IMR-90 (cell line): ENCODE measurements at regions not wholly inside any gene's neighbourhood (a gene's known extent, or its start where the extent isn't known, plus 50 kb on each side); places are given as distances from the start of the nearest gene placed in this dataset.

ENCODE experiments used
- ATAC-seq: fragments of 200-7000 bp; cut with Tn5 transposase; 2 replicates; pipeline ENCODE4 v1.9.1; 2020; ENCODE audit warnings: low read depth, mild to moderate bottlenecking, moderate library complexity
- BruUV-seq: library from RNA; stranded (reverse); fragments of 400-500 nt; replicated peaks from 2 replicates; lab custom pipeline; 2021; lab: Mats Ljungman, UMichigan
- CTCF ChIA-PET: fragments of 300-600 bp; formaldehyde crosslinking; extraction: SDS; loops from one replicate; lab custom pipeline; 2021; ENCODE audit warnings: antibody characterized with exemption; lab: Yijun Ruan, JAX
- POLR2A ChIA-PET: fragments of 300-600 bp; sonication (Branson Sonifier 250); formaldehyde crosslinking; loops from one replicate; lab custom pipeline; 2022; ENCODE audit warnings: antibody characterized with exemption; ENCODE audit not compliant: unreplicated experiment; lab: Charles Lee
- DNase-seq: peaks from one replicate; pipeline ENCODE4 v3.0.0; 2013
- H2AFZ ChIP-seq: replicated peaks from 2 replicates; pipeline ENCODE3; 2013; ENCODE audit warnings: low read length, mild to moderate bottlenecking; ENCODE audit not compliant: poor library complexity
- H2AK5ac ChIP-seq: 2 replicates; pipeline ENCODE4 v1.6.1; 2013; ENCODE audit warnings: low read depth, low read length, inconsistent platforms
- H2AK9ac ChIP-seq: replicated peaks from 2 replicates; pipeline ENCODE3; 2013; ENCODE audit warnings: mild to moderate bottlenecking, low read depth, low read length, moderate library complexity; ENCODE audit not compliant: poor library complexity
- H2BK120ac ChIP-seq: 2 replicates; pipeline ENCODE4 v1.6.1; 2013; ENCODE audit warnings: low read depth, low read length, inconsistent platforms
- H2BK15ac ChIP-seq: 3 replicates; pipeline ENCODE4 v1.6.1; 2013; ENCODE audit warnings: low read depth, low read length, inconsistent platforms
- H2BK20ac ChIP-seq: 2 replicates; pipeline ENCODE4 v1.6.1; 2013; ENCODE audit warnings: low read depth, mild to moderate bottlenecking, inconsistent platforms, low read length, moderate library complexity
- H2BK5ac ChIP-seq: 2 replicates; pipeline ENCODE4 v1.6.1; 2013; ENCODE audit warnings: mild to moderate bottlenecking, low read depth, low read length, inconsistent platforms; ENCODE audit not compliant: poor library complexity, severe bottlenecking
- H3K14ac ChIP-seq: replicated peaks from 2 replicates; pipeline ENCODE4 v1.6.1; 2013; ENCODE audit warnings: low read depth, low read length, inconsistent platforms
- H3K18ac ChIP-seq: 2 replicates; pipeline ENCODE4 v1.6.1; 2013; ENCODE audit warnings: low read depth, low read length, control low read depth
- H3K23ac ChIP-seq: 2 replicates; pipeline ENCODE4 v1.6.1; 2013; ENCODE audit warnings: low read depth, low read length, inconsistent platforms
- H3K27ac ChIP-seq: 2 replicates; pipeline ENCODE4 v1.5.1; 2013; ENCODE audit warnings: mild to moderate bottlenecking, control low read depth, low read length; ENCODE audit not compliant: insufficient read depth
- H3K27me3 ChIP-seq: 2 replicates; pipeline ENCODE4 v1.6.1; 2013; ENCODE audit warnings: low read length; ENCODE audit not compliant: control insufficient read depth, insufficient read depth
- H3K36me3 ChIP-seq: 2 replicates; pipeline ENCODE4 v1.6.1; 2013; ENCODE audit warnings: low read length, mixed read lengths; ENCODE audit not compliant: control insufficient read depth, insufficient read depth
- H3K4ac ChIP-seq: 2 replicates; pipeline ENCODE4 v1.6.1; 2013; ENCODE audit warnings: low read depth, low read length, inconsistent platforms
- H3K4me1 ChIP-seq: 2 replicates; pipeline ENCODE4 v1.6.1; 2013; ENCODE audit warnings: low read length, mixed read lengths; ENCODE audit not compliant: control insufficient read depth, insufficient read depth
- H3K4me2 ChIP-seq: 2 replicates; pipeline ENCODE4 v1.6.1; 2013; ENCODE audit warnings: low read depth, mild to moderate bottlenecking, control low read depth, low read length, moderate library complexity
- H3K4me3 ChIP-seq: 2 replicates; pipeline ENCODE4 v1.5.1; 2013; ENCODE audit warnings: low read depth, mild to moderate bottlenecking, control low read depth, low read length, moderate library complexity; ENCODE audit not compliant: insufficient read depth
- H3K56ac ChIP-seq: 2 replicates; pipeline ENCODE4 v1.6.1; 2013; ENCODE audit warnings: low read length, inconsistent platforms; ENCODE audit not compliant: insufficient read depth; ENCODE audit errors: extremely low read depth
- H3K79me1 ChIP-seq, 2 experiments: 2 replicates each; pipeline ENCODE4 v1.6.1; 2013; ENCODE audit warnings: low read length in 2 of 2, inconsistent platforms in 1 of 2, low read depth in 1 of 2
- H3K9ac ChIP-seq: 2 replicates; pipeline ENCODE4 v1.6.1; 2013; ENCODE audit warnings: low read depth, low read length, control low read depth
- H3K9me1 ChIP-seq: 2 replicates; pipeline ENCODE4 v1.6.1; 2013; ENCODE audit warnings: low read length, inconsistent platforms; ENCODE audit not compliant: insufficient read depth
- H3K9me3 ChIP-seq: 2 replicates; pipeline ENCODE4 v1.6.1; 2013; ENCODE audit warnings: low read length; ENCODE audit not compliant: control insufficient read depth, insufficient read depth
- H4K20me1 ChIP-seq: 2 replicates; pipeline ENCODE4 v1.6.1; 2013; ENCODE audit warnings: low read length, inconsistent platforms; ENCODE audit not compliant: insufficient read depth
- H4K5ac ChIP-seq: 2 replicates; pipeline ENCODE4 v1.6.1; 2013; ENCODE audit warnings: mild to moderate bottlenecking, low read depth, low read length, control low read depth
- H4K8ac ChIP-seq, 2 experiments: 2 replicates each; pipeline ENCODE4 v1.6.1; 2013; ENCODE audit warnings: low read depth in 2 of 2, low read length in 2 of 2, control low read depth in 1 of 2, inconsistent platforms in 1 of 2
- H4K91ac ChIP-seq: 2 replicates; pipeline ENCODE4 v1.6.1; 2013; ENCODE audit warnings: low read depth, low read length, inconsistent platforms; ENCODE audit not compliant: insufficient read depth
- BHLHE40 ChIP-seq: fragments of 150-350 bp; IDR thresholded peaks from 2 replicates; pipeline ENCODE4 v1.6.1; 2016; ENCODE audit warnings: mild to moderate bottlenecking, low read depth, low read length
- CEBPB ChIP-seq: IDR thresholded peaks from 2 replicates; pipeline ENCODE4 v1.6.1; 2012; ENCODE audit warnings: low read depth, low read length, improper control_type of control experiment
- CHD1 ChIP-seq: IDR thresholded peaks from 2 replicates; pipeline ENCODE4 v1.6.1; 2012; ENCODE audit warnings: low read depth, low read length, improper control_type of control experiment
- FOS ChIP-seq: fragments of 150-350 bp; IDR thresholded peaks from 2 replicates; pipeline ENCODE4 v1.6.1; 2016; ENCODE audit warnings: low read depth, low read length
- MAFK ChIP-seq: IDR thresholded peaks from 2 replicates; pipeline ENCODE4 v1.6.1; 2012; ENCODE audit warnings: low read depth, low read length, improper control_type of control experiment
- MAZ ChIP-seq: IDR thresholded peaks from 2 replicates; pipeline ENCODE4 v1.6.1; 2012; ENCODE audit warnings: low read depth, mild to moderate bottlenecking, low read length, improper control_type of control experiment, moderate library complexity, borderline replicate concordance
- MXI1 ChIP-seq: IDR thresholded peaks from 2 replicates; pipeline ENCODE4 v1.6.1; 2012; ENCODE audit warnings: low read depth, mild to moderate bottlenecking, low read length, moderate library complexity, borderline replicate concordance
- NFE2L2 ChIP-seq: fragments of 150-350 bp; IDR thresholded peaks from 2 replicates; pipeline ENCODE4 v1.6.1; 2016; ENCODE audit warnings: low read depth, mild to moderate bottlenecking, low read length
- POLR2A ChIP-seq: IDR thresholded peaks from 2 replicates; pipeline ENCODE4 v1.6.1; 2012; ENCODE audit warnings: mild to moderate bottlenecking, low read depth, low read length
- RAD21 ChIP-seq: IDR thresholded peaks from 2 replicates; pipeline ENCODE4 v1.6.1; 2012; ENCODE audit warnings: low read length, improper control_type of control experiment
- RCOR1 ChIP-seq: IDR thresholded peaks from 2 replicates; pipeline ENCODE4 v1.6.1; 2012; ENCODE audit warnings: mild to moderate bottlenecking, low read length, improper control_type of control experiment; ENCODE audit not compliant: insufficient replicate concordance
- RFX5 ChIP-seq: IDR thresholded peaks from 2 replicates; pipeline ENCODE4 v1.8.0; 2012; ENCODE audit warnings: low read depth, mild to moderate bottlenecking, low read length, moderate library complexity
- SMC3 ChIP-seq: fragments of 150-350 bp; IDR thresholded peaks from 2 replicates; pipeline ENCODE4 v1.6.1; 2016; ENCODE audit warnings: low read depth, mild to moderate bottlenecking, antibody characterized with exemption, low read length, moderate library complexity
- WGBS, 2 experiments: methylation state at CpG; one replicate each; pipeline versions ENCODE4 v1.1.5 to v1.1.7; 2013; ENCODE audit warnings: missing lambda C conversion rate in 2 of 2; ENCODE audit not compliant: insufficient read length in 1 of 2; ENCODE audit errors: extremely low coverage in 2 of 2; 5-methylcytosine and 5-hydroxymethylcytosine counted together
- dilution Hi-C: fragments of 300-500 bp; cut with HindIII; formaldehyde crosslinking; loops from one replicate; pipeline ENCODE4 v1.14.3; 2018; ENCODE audit warnings: low sequenced_read_pairs; ENCODE audit not compliant: unreplicated experiment
- in situ Hi-C: fragments of 300-500 bp; cut with MboI; formaldehyde crosslinking; loops from 3 replicates; pipeline ENCODE4 v1.14.3; 2019; ENCODE audit warnings: low sequenced_read_pairs, inconsistent platforms, mixed read lengths
- intact Hi-C: fragments of 100-400 bp; cut with micrococcal nuclease; formaldehyde crosslinking; loops from 2 replicates; pipeline ENCODE4 v1.10.0; 2022
- TF ChIP-seq, protein P1 (sequence below): fragments of 150-350 bp; IDR thresholded peaks from 2 replicates; pipeline ENCODE4 v1.6.1; 2016; ENCODE audit warnings: low read depth, mild to moderate bottlenecking, low read length, moderate library complexity, borderline replicate concordance
- TF ChIP-seq, protein P2 (sequence below): fragments of 150-350 bp; IDR thresholded peaks from 2 replicates; pipeline ENCODE4 v1.6.1; 2017; ENCODE audit warnings: mild to moderate bottlenecking, antibody characterized with exemption, low read length, low read depth
- TF ChIP-seq, protein P3 (sequence below): conservative IDR thresholded peaks from 2 replicates; pipeline ENCODE4 v1.5.1; 2012; ENCODE audit warnings: mild to moderate bottlenecking, low read depth, low read length, improper control_type of control experiment

DNA sequence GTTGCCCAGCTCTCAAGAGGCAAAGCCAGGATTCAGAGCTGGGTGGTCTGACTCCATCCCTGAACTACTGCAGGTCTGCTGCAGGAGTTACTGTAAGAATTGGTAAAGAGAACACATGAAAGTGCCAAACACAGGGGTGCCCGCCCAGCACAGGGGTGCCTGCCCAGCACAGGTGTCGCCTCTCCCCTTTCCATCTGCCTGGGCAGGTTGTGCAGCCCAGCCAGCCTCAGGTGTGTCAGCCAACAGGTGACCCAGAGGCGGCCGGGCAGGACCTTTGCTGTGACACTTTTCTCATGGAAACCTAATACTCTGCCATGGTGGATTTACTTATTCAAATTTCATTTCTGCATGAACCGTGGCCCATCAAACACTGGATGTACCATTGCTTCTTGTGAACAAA is 289.7 kb upstream of the IRX4 start:
- intact Hi-C loops: no loop called here
- dilution Hi-C loops: no loop called here
- Histone ChIP-seq H3K36me3 (no peaks in the 10 kb centered on the region), H3K14ac (no peak overlapping the region), H3K4ac (no peak overlapping the region), H2BK15ac (no peak overlapping the region), H2BK120ac (no peak overlapping the region), H3K79me1 (no peaks in the 10 kb centered on the region), H2BK5ac (no peak overlapping the region), H2AK9ac (no peak overlapping the region), H3K23ac (no peak overlapping the region), H3K4me1 (no peaks in the 10 kb centered on the region), H3K27ac (no peak overlapping the region), H3K27me3 (no peaks in the 10 kb centered on the region), H4K20me1 (no peaks in the 10 kb centered on the region), H3K4me2 (no peak overlapping the region), H3K56ac (no peak overlapping the region), H3K18ac (no peak overlapping the region), H3K9me1 (no peaks in the 10 kb centered on the region), H2AFZ (no peak overlapping the region), H3K9me3 (peaks cover 33% of the 10 kb centered on the region), H4K5ac (no peak overlapping the region), H2BK20ac (no peak overlapping the region), H2AK5ac (no peak overlapping the region), H4K91ac (no peak overlapping the region), H3K9ac (no peak overlapping the region), H4K8ac (no peak overlapping the region), H3K4me3 (no peak overlapping the region)
- POLR2A ChIA-PET: no interaction called here
- WGBS, 2 experiments: 42% methylated on average over 4 of the region's 5 CpGs; no CpG with 5 or more reads in 1 of the 2 experiments
- no TSS peak for BruUV-seq
- in situ Hi-C loops: no loop called here
- TF ChIP-seq RFX5: no peak
- no peak for TF ChIP-seq FOS
- TF ChIP-seq, protein P1, sequence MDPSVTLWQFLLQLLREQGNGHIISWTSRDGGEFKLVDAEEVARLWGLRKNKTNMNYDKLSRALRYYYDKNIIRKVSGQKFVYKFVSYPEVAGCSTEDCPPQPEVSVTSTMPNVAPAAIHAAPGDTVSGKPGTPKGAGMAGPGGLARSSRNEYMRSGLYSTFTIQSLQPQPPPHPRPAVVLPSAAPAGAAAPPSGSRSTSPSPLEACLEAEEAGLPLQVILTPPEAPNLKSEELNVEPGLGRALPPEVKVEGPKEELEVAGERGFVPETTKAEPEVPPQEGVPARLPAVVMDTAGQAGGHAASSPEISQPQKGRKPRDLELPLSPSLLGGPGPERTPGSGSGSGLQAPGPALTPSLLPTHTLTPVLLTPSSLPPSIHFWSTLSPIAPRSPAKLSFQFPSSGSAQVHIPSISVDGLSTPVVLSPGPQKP: no peak
- no peak for TF ChIP-seq NFE2L2
- TF ChIP-seq POLR2A: no peak
- no peak for TF ChIP-seq RAD21
- no peak for TF ChIP-seq CHD1
- TF ChIP-seq, protein P2, sequence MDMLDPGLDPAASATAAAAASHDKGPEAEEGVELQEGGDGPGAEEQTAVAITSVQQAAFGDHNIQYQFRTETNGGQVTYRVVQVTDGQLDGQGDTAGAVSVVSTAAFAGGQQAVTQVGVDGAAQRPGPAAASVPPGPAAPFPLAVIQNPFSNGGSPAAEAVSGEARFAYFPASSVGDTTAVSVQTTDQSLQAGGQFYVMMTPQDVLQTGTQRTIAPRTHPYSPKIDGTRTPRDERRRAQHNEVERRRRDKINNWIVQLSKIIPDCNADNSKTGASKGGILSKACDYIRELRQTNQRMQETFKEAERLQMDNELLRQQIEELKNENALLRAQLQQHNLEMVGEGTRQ: no peak
- no peak for TF ChIP-seq MXI1
- no peak for TF ChIP-seq MAZ
- no peak for TF ChIP-seq BHLHE40
- no peak for TF ChIP-seq MAFK
- no peak for TF ChIP-seq RCOR1
- TF ChIP-seq CEBPB: no peak
- TF ChIP-seq, protein P3, sequence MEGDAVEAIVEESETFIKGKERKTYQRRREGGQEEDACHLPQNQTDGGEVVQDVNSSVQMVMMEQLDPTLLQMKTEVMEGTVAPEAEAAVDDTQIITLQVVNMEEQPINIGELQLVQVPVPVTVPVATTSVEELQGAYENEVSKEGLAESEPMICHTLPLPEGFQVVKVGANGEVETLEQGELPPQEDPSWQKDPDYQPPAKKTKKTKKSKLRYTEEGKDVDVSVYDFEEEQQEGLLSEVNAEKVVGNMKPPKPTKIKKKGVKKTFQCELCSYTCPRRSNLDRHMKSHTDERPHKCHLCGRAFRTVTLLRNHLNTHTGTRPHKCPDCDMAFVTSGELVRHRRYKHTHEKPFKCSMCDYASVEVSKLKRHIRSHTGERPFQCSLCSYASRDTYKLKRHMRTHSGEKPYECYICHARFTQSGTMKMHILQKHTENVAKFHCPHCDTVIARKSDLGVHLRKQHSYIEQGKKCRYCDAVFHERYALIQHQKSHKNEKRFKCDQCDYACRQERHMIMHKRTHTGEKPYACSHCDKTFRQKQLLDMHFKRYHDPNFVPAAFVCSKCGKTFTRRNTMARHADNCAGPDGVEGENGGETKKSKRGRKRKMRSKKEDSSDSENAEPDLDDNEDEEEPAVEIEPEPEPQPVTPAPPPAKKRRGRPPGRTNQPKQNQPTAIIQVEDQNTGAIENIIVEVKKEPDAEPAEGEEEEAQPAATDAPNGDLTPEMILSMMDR: no peak
- no peak for TF ChIP-seq SMC3
- DNase-seq (no peak), ATAC-seq (no peak)
- CTCF ChIA-PET: no interaction called here
